ENCODE measurements at regions not wholly inside any gene's neighbourhood (a gene's known extent, or its start where the extent isn't known, plus 50 kb on each side); places are given as distances from the start of the nearest gene placed in this dataset.

GRCh38 chr18:60277855-60278480 lies 94.6 kb downstream of the MC4R start:
- H3K36me3 ChIP-seq (ENCODE audit: control insufficient read depth, insufficient read depth, low read length), result no peaks in the 10 kb centered on the region
- no peak for TF ChIP-seq CTCF (IDR thresholded peaks at IDR 0.05; ENCODE audit: insufficient read depth, low read length, poor library complexity, severe bottlenecking)
- no peaks in the 10 kb centered on the region for H3K27me3 ChIP-seq (replicated peaks; ENCODE audit: control insufficient read depth, insufficient read depth, low read length)
- no peak for DNase-seq (ENCODE audit: extremely low read depth, insufficient read length)
- no peak overlapping the region for H3K4me3 ChIP-seq (replicated peaks; ENCODE audit: low read depth, low read length)

- TF ChIP-seq CTCF (IDR thresholded peaks at IDR 0.05; ENCODE audit: insufficient read depth, low read length, poor library complexity, severe bottlenecking), result no peak
- DNase-seq (ENCODE audit: extremely low read depth, insufficient read length), result no peak
- no peaks in the 10 kb centered on the region for H3K27me3 ChIP-seq (replicated peaks; ENCODE audit: control insufficient read depth, insufficient read depth, low read length)
Observed at GRCh38 chr18:60267391-60268058, 105.0 kb downstream of the MC4R start.

GRCh38 chr18:60266558-60266957 lies 106.0 kb downstream of the MC4R start:
- Histone ChIP-seq H3K4me3 (replicated peaks; ENCODE audit: low read depth, low read length) (no peak overlapping the region), H3K36me3 (ENCODE audit: control insufficient read depth, insufficient read depth, low read length) (no peaks in the 10 kb centered on the region), H3K27me3 (replicated peaks; ENCODE audit: control insufficient read depth, insufficient read depth, low read length) (no peaks in the 10 kb centered on the region)
- TF ChIP-seq CTCF (IDR thresholded peaks at IDR 0.05; ENCODE audit: insufficient read depth, low read length, poor library complexity, severe bottlenecking), result no peak
- no peak for DNase-seq (ENCODE audit: extremely low read depth, insufficient read length)

More at GRCh38 chr18:60267391-60268058, 105.0 kb downstream of the MC4R start:
- Histone ChIP-seq H3K36me3 (ENCODE audit: control insufficient read depth, insufficient read depth, low read length) (no peaks in the 10 kb centered on the region), H3K4me3 (replicated peaks; ENCODE audit: low read depth, low read length) (no peak overlapping the region)

- no peak for DNase-seq (ENCODE audit: extremely low read depth, insufficient read length)
- Histone ChIP-seq H3K4me3 (replicated peaks; ENCODE audit: low read depth, low read length) (no peak overlapping the region), H3K27me3 (replicated peaks; ENCODE audit: control insufficient read depth, insufficient read depth, low read length) (no peaks in the 10 kb centered on the region), H3K36me3 (ENCODE audit: control insufficient read depth, insufficient read depth, low read length) (no peaks in the 10 kb centered on the region)
- TF ChIP-seq CTCF (IDR thresholded peaks at IDR 0.05; ENCODE audit: insufficient read depth, low read length, poor library complexity, severe bottlenecking), result no peak
Observed at GRCh38 chr18:60259052-60259681, 113.4 kb downstream of the MC4R start.

- no peak for TF ChIP-seq CTCF (IDR thresholded peaks at IDR 0.05; ENCODE audit: insufficient read depth, low read length, poor library complexity, severe bottlenecking)
- DNase-seq (ENCODE audit: extremely low read depth, insufficient read length), result no peak
- H3K4me3 ChIP-seq (replicated peaks; ENCODE audit: low read depth, low read length), result no peak overlapping the region
- H3K27me3 ChIP-seq (replicated peaks; ENCODE audit: control insufficient read depth, insufficient read depth, low read length), result no peaks in the 10 kb centered on the region
- H3K36me3 ChIP-seq (ENCODE audit: control insufficient read depth, insufficient read depth, low read length), result no peaks in the 10 kb centered on the region
Observed at GRCh38 chr18:60249388-60249787, 123.2 kb downstream of the MC4R start.

Data from GM06990 (cell line).